ENCODE measurements at regions not wholly inside any gene's neighbourhood (a gene's known extent, or its start where the extent isn't known, plus 50 kb on each side); places are given as distances from the start of the nearest gene placed in this dataset.
A peak's percentile ranks its signal among the peaks of the same experiment; 100 is the strongest.

DNA sequence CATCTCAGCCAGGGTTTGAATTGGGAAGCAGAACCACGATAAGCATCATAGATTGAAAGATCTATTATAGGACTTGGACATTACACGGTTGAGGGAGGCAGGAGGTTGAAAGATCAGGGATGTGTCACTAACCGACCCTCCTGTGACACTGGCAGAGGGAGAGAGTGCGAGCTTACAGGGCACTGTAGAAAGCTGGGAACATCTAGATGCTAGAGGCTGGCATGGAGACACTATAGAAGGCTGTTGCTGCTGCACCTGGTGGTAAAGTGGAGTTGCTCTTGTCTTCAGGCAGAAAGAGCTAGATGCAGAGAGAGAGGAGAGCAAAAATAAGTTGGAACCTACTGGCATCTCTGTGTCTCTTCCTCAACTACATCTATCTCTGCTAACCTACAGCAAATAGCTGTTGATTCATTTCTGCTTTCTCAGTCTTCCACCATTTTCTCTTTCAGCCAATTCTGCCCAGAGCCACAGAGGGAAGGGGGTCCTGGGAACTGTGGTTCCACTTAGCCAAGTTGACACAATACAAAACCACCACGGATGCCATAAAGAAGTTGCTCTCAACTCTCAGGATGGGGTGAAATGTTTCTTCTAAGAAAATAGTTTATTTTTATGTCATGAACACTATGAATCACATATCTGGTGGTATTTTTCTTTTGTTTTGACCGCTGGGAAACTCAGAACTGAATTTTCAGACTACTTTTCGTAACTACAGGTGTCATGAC lies 155.9 kb downstream of the ZNF281 start:
- DNase-seq (ENCODE audit: low read depth in 3 of 3), result peak in 1 of 3 donors; percentile 16

- no peak for DNase-seq (ENCODE audit: low read depth in 3 of 3)
Measured at GRCh38 chr1:200252531-200252930, 157.3 kb downstream of the ZNF281 start.

- no peak for DNase-seq (ENCODE audit: low read depth in 3 of 3)
Measured at GRCh38 chr1:200250469-200250868, 159.4 kb downstream of the ZNF281 start.

GRCh38 chr1:200248541-200248940 lies 161.3 kb downstream of the ZNF281 start:
- DNase-seq (ENCODE audit: low read depth in 3 of 3), result no peak

- DNase-seq (ENCODE audit: low read depth in 3 of 3), result no peak
Measured at GRCh38 chr1:200247518-200247917, 162.3 kb downstream of the ZNF281 start.

DNA sequence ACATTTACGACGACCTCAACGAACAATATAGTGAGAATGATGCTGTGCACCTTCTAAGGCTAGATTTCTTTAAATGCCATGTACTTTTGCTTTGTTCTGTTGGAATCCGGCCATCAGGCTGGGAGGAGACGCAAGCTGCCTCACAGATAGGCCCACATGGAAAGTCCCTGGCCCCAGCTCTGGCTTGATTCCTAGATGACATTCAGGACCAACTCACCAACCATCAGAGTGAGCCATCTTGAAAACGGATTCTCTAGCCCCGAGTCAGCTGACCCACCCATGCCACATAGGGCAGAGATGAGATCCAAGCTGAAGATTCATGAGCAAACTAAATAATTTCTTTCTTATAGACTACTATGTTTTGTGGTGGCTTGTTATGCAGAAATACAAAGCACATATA lies 164.4 kb downstream of the ZNF281 start:
- DNase-seq (ENCODE audit: low read depth in 3 of 3), result no peak

- no peak for DNase-seq (ENCODE audit: low read depth in 3 of 3)
Measured at GRCh38 chr1:200243042-200243437, 166.8 kb downstream of the ZNF281 start.

GRCh38 chr1:200242110-200243041 lies 167.5 kb downstream of the ZNF281 start:
- DNase-seq (ENCODE audit: low read depth in 3 of 3), result no peak

DNA sequence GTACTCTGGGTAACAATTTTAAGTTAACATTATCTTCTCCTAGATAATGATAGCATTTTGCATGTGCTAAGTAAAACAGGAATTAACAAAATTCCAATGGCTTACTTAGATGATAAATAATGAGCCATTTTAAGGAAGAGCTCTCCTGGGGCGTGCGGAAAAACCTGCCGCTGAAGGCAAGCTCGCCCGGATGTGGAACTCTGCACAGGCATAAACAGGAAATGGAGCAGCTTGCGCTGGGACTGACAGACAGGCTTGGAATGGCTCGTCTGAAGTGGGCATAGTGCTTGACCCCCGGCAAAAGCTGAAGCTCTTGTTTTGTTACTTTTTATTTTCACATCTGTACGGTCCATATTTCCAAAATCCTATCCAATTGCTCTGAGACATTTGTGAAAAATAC lies 169.2 kb downstream of the ZNF281 start:
- no peak for DNase-seq (ENCODE audit: low read depth in 3 of 3)

DNA sequence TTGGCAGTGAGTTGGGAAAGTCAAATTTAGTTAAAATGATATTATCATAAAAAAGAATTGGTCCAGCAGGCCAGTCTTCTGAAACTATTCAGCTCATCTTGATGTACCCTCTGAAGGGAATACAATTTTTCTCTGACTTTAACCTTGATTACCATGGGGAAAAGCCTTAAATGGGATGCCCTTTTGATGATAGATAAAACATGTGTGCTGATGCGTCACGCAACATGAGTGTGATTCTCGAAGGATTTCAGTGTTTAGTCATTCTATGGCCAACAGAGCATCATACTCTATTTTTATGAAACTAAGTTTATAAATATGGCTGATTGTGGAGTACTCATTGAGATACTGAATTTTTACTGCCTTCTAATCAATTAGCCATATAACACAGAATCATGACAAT lies 171.5 kb downstream of the ZNF281 start:
- no peak for DNase-seq (ENCODE audit: low read depth in 3 of 3)

- no peak for DNase-seq (ENCODE audit: low read depth in 3 of 3)
Measured at GRCh38 chr1:200237066-200237465, 172.8 kb downstream of the ZNF281 start.

GRCh38 chr1:200234938-200235337 lies 174.9 kb downstream of the ZNF281 start:
- no peak for DNase-seq (ENCODE audit: low read depth in 3 of 3)

DNA sequence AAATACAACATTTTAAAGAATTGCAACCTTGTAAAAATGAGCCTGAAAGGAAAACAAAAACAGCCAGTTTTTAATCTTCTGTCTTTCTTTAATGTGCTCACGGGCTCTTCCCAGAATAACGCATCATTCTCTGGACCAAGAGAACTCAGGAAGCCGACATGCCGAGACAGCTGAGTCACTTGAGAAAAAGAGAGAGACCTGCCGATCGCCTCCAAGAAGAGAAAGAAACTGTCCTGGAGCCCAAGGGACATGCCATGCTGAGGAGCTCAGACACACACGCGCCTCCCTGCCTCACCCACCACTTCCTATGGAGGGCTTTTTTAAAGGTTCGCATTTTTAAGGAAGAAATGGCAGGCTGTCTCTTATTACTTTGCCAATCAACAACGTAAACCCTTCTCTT lies 176.4 kb downstream of the ZNF281 start:
- no peak for DNase-seq (ENCODE audit: low read depth in 3 of 3)

DNA sequence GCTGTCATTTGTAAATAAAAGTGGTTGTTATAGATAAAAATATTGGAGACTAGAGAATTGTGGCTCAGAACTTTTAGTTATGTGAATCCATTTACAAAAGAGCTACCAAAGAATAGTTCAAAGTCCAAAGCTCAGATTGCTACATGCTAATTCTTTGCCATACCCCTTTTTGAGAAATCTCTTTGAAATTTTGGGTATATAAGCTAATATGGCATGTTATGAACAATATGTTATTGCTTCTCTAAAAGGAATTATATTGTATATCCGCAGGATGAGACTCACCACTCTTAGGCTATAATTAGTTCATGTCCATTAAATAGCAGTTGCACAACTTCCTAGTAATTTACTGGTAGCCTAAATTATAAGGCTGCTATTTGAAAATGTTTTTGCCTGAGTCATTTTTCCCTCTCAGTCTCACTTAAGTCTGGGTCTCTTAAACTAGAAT lies 178.0 kb downstream of the ZNF281 start:
- DNase-seq (ENCODE audit: low read depth in 3 of 3), result no peak

GRCh38 chr1:200230671-200231070 lies 179.2 kb downstream of the ZNF281 start:
- no peak for DNase-seq (ENCODE audit: low read depth in 3 of 3)

- no peak for DNase-seq (ENCODE audit: low read depth in 3 of 3)
Measured at GRCh38 chr1:200228486-200228885, 181.3 kb downstream of the ZNF281 start.

GRCh38 chr1:200228081-200228480 lies 181.8 kb downstream of the ZNF281 start:
- DNase-seq (ENCODE audit: low read depth in 3 of 3), result no peak

Data from stimulated activated CD4-positive, alpha-beta T cell treated with anti-CD3 and anti-CD28 coated beads, TNF-alpha, amount 100 ng/mL, for 48 hours (primary cell).